ENCODE measurements at regions not wholly inside any gene's neighbourhood (a gene's known extent, or its start where the extent isn't known, plus 50 kb on each side); places are given as distances from the start of the nearest gene placed in this dataset.

DNA sequence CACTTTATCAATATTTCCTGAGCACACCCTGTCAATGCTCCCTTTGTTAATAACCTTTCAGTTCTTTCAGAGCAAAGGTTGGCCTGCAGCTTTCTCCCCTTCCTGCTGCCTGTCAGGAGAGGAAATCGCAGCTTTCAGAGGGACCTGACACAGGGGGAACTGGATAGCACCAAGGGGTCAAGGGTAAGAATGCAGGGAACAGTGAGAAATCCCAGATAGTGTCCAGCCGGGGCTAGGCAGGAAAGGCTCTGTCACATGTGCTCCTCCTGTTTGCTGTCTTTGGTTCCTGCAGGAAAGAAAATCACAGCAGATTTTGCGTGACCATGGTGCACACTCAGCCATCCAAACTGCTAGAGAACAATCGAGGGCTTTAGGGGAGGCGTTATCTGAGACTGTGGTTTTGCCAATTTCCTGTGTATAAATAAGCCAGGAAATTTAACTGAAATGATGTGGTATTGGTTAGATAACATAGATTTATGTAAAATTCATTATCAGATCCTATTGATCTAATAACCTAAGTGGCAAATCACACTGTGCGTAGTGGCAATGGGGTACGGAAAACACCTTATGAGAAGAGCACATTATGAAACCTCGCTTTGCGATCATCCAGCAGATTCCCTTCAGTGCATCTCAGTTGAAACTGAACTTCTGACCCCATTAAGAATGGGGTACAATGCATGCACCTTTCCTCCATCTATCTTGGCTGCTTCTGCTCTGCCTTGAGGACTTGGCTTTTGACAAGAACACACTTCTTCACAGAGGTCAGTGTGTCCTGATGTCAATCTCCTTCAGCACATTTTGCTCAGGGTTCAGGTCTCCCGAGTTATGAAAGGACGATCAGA lies 178.0 kb downstream of the ICOS start:
- Histone ChIP-seq H3K4ac (ENCODE audit: low read depth, low read length) (no peak overlapping the region), H3T11ph (ENCODE audit: low read length) (no peak overlapping the region), H2BK5ac (ENCODE audit: insufficient read length, low read length) (no peak overlapping the region), H2BK15ac (ENCODE audit: low read depth, low read length) (no peak overlapping the region), H2AFZ (ENCODE audit: low read length) (no peak overlapping the region), H2BK20ac (ENCODE audit: low read depth, low read length, poor library complexity, severe bottlenecking) (no peak overlapping the region), H3K79me1 (ENCODE audit: insufficient read depth, low read depth, low read length, poor library complexity, severe bottlenecking) (no peaks in the 10 kb centered on the region), H3K4me1 (ENCODE audit: insufficient read depth, low read length) (peaks cover 13% of the 10 kb centered on the region; the same call in 1 of the 2 replicates), H2AK5ac (ENCODE audit: insufficient read length, low read length) (no peak overlapping the region), H3K27me3 (ENCODE audit: insufficient read depth, low read length) (no peaks in the 10 kb centered on the region), H4K5ac (ENCODE audit: insufficient read length, low read depth, low read length) (no peak overlapping the region), H3K4me2 (ENCODE audit: insufficient read depth, insufficient read length, low read length) (no peak overlapping the region), H3K27ac (ENCODE audit: insufficient read length, low read depth, low read length) (no peak overlapping the region), H3K23ac (ENCODE audit: insufficient read length, low read depth, low read length) (no peak overlapping the region), H4K8ac (replicated peaks; ENCODE audit: insufficient read length, low read depth, low read length) (no peak overlapping the region), H2BK12ac (ENCODE audit: insufficient read length, low read depth, low read length) (no peak overlapping the region), H3K56ac (ENCODE audit: insufficient read length, low read depth, low read length) (no peak overlapping the region), H3K18ac (ENCODE audit: insufficient read length, low read depth, low read length) (no peak overlapping the region), H3K14ac (ENCODE audit: insufficient read depth, low read length) (no peak overlapping the region), H3K9me3 (ENCODE audit: control insufficient read depth, low read depth, low read length) (no peaks in the 10 kb centered on the region), H2BK120ac (ENCODE audit: low read depth, low read length, poor library complexity, severe bottlenecking) (no peak overlapping the region), H3K79me2 (ENCODE audit: insufficient read depth, low read length) (no peaks in the 10 kb centered on the region), H4K91ac (ENCODE audit: insufficient read length, low read depth, low read length) (no peak overlapping the region), H3K23me2 (ENCODE audit: insufficient read length, low read depth, low read length, poor library complexity, severe bottlenecking) (no peaks in the 10 kb centered on the region), H4K20me1 (ENCODE audit: control insufficient read depth, insufficient read depth, insufficient read length) (no peaks in the 10 kb centered on the region), H3K9ac (ENCODE audit: extremely low read depth, insufficient read length, low read length) (no peak overlapping the region)
- no peaks in the 10 kb centered on the region; the same call in 1 of the 2 replicates for H3K27me3 Mint-ChIP-seq (ENCODE audit: low read depth)
- H3K9me3 Mint-ChIP-seq: no peaks in the 10 kb centered on the region
- H3K36me3 Mint-ChIP-seq (ENCODE audit: insufficient read depth in 1 of 3, low read depth in 3 of 3): no peaks in the 10 kb centered on the region; a peak in 1 of 7 replicates
- TF ChIP-seq, protein P1, sequence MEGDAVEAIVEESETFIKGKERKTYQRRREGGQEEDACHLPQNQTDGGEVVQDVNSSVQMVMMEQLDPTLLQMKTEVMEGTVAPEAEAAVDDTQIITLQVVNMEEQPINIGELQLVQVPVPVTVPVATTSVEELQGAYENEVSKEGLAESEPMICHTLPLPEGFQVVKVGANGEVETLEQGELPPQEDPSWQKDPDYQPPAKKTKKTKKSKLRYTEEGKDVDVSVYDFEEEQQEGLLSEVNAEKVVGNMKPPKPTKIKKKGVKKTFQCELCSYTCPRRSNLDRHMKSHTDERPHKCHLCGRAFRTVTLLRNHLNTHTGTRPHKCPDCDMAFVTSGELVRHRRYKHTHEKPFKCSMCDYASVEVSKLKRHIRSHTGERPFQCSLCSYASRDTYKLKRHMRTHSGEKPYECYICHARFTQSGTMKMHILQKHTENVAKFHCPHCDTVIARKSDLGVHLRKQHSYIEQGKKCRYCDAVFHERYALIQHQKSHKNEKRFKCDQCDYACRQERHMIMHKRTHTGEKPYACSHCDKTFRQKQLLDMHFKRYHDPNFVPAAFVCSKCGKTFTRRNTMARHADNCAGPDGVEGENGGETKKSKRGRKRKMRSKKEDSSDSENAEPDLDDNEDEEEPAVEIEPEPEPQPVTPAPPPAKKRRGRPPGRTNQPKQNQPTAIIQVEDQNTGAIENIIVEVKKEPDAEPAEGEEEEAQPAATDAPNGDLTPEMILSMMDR (conservative IDR thresholded peaks at IDR 0.05): no peak
- no CpG with 5 or more reads among the region's 11 CpGs for WGBS (ENCODE audit: extremely low coverage, insufficient read length, low lambda C conversion rate)
- H3K4me1 Mint-ChIP-seq: peaks cover 27 to 29% of the 10 kb centered on the region in 2 experiments
- DNase-seq: no peak
- peak overlapping the region in 1 of 3 experiments; percentile 66; a peak in 1 of 7 replicates for H3K27ac Mint-ChIP-seq
- H3K4me3 Mint-ChIP-seq: no peak overlapping the region

Data from H9 (cell line).